ENCODE measurements at regions not wholly inside any gene's neighbourhood (a gene's known extent, or its start where the extent isn't known, plus 50 kb on each side); places are given as distances from the start of the nearest gene placed in this dataset.

DNA sequence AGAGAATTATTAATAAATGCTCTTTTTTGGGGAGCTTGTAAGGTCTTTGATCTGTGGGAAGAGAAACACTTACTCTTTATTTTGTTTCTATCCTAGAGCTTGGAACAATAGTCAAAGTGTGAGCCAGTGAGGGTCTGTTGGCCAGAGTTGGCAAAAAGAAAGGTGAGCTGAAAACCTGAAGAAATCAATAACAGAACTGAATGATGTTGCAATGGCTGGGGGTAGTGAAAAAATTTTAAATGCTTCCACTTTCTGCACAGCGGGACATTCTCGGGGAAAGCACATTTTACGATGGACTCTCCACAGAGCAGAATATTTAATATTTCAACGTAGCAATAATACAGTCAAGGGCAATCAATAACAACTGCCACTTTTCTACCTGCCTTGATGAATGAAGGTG lies 78.9 kb downstream of the SKA1 start:
- TF ChIP-seq, protein P1, sequence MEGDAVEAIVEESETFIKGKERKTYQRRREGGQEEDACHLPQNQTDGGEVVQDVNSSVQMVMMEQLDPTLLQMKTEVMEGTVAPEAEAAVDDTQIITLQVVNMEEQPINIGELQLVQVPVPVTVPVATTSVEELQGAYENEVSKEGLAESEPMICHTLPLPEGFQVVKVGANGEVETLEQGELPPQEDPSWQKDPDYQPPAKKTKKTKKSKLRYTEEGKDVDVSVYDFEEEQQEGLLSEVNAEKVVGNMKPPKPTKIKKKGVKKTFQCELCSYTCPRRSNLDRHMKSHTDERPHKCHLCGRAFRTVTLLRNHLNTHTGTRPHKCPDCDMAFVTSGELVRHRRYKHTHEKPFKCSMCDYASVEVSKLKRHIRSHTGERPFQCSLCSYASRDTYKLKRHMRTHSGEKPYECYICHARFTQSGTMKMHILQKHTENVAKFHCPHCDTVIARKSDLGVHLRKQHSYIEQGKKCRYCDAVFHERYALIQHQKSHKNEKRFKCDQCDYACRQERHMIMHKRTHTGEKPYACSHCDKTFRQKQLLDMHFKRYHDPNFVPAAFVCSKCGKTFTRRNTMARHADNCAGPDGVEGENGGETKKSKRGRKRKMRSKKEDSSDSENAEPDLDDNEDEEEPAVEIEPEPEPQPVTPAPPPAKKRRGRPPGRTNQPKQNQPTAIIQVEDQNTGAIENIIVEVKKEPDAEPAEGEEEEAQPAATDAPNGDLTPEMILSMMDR (IDR thresholded peaks at IDR 0.05), result no peak
- TF ChIP-seq EZH2 (IDR thresholded peaks at IDR 0.05), result no peak
